ENCODE measurements at regions not wholly inside any gene's neighbourhood (a gene's known extent, or its start where the extent isn't known, plus 50 kb on each side); places are given as distances from the start of the nearest gene placed in this dataset.

- no peak overlapping the region for H3K9ac ChIP-seq (ENCODE audit: low read length)
- H3K79me2 ChIP-seq (ENCODE audit: insufficient read depth, low read length): no peaks in the 10 kb centered on the region
Measured at GRCh38 chr9:7567687-7568086, 231.9 kb downstream of the DMAC1 start.

GRCh38 chr9:7561527-7562080, 238.0 kb downstream of the DMAC1 start:
- H2AFZ ChIP-seq (ENCODE audit: low read depth, low read length, severe bottlenecking): no peak overlapping the region
- H3K79me2 ChIP-seq (ENCODE audit: insufficient read depth, low read length): no peaks in the 10 kb centered on the region

More at GRCh38 chr9:7567687-7568086, 231.9 kb downstream of the DMAC1 start:
- Histone ChIP-seq H3K4me2 (ENCODE audit: low read depth, low read length, poor library complexity, severe bottlenecking) (no peak overlapping the region), H4K20me1 (ENCODE audit: low read depth, low read length) (no peaks in the 10 kb centered on the region), H3K36me3 (ENCODE audit: low read length) (no peaks in the 10 kb centered on the region), H3K9me3 (ENCODE audit: insufficient read depth, low read length) (no peaks in the 10 kb centered on the region), H3K4me3 (ENCODE audit: insufficient read depth, low read length, poor library complexity, severe bottlenecking) (no peak overlapping the region), H2AFZ (ENCODE audit: low read depth, low read length, severe bottlenecking) (no peak overlapping the region), H3K27ac (ENCODE audit: low read depth, low read length) (no peak overlapping the region), H3K9me2 (replicated peaks; ENCODE audit: insufficient read depth, low read length) (no peaks in the 10 kb centered on the region), H3F3A (ENCODE audit: insufficient read depth) (no peaks in the 10 kb centered on the region), H3K27me3 (ENCODE audit: low read length) (no peaks in the 10 kb centered on the region)
- no peak for TF ChIP-seq CTCF (IDR thresholded peaks at IDR 0.05; ENCODE audit: insufficient read depth, low read length, poor library complexity, severe bottlenecking)
- no peak for TF ChIP-seq EZH2phosphoT487 (conservative IDR thresholded peaks at IDR 0.05; ENCODE audit: low read length)

GRCh38 chr9:7560669-7561305, 238.8 kb downstream of the DMAC1 start:
- no peak overlapping the region for H3K9ac ChIP-seq (ENCODE audit: low read length)
- H3K9me2 ChIP-seq (replicated peaks; ENCODE audit: insufficient read depth, low read length): no peaks in the 10 kb centered on the region
- H3F3A ChIP-seq (ENCODE audit: insufficient read depth): no peaks in the 10 kb centered on the region
- H2AFZ ChIP-seq (ENCODE audit: low read depth, low read length, severe bottlenecking): no peak overlapping the region
- H3K79me2 ChIP-seq (ENCODE audit: insufficient read depth, low read length): no peaks in the 10 kb centered on the region
- no peaks in the 10 kb centered on the region for H3K36me3 ChIP-seq (ENCODE audit: low read length)
- H3K27ac ChIP-seq (ENCODE audit: low read depth, low read length): no peak overlapping the region
- 0 out of 2 replicates have a peak, but pooled peaks cover 4% of the 10 kb centered on the region for H3K27me3 ChIP-seq (ENCODE audit: low read length)
- no peaks in the 10 kb centered on the region for H4K20me1 ChIP-seq (ENCODE audit: low read depth, low read length)
- no peaks in the 10 kb centered on the region for H3K9me3 ChIP-seq (ENCODE audit: insufficient read depth, low read length)
- no peak overlapping the region for H3K4me3 ChIP-seq (ENCODE audit: insufficient read depth, low read length, poor library complexity, severe bottlenecking)
- TF ChIP-seq CTCF (IDR thresholded peaks at IDR 0.05; ENCODE audit: insufficient read depth, low read length, poor library complexity, severe bottlenecking): no peak
- no peak for TF ChIP-seq EZH2phosphoT487 (conservative IDR thresholded peaks at IDR 0.05; ENCODE audit: low read length)
- no peak overlapping the region for H3K4me2 ChIP-seq (ENCODE audit: low read depth, low read length, poor library complexity, severe bottlenecking)

More at GRCh38 chr9:7561527-7562080, 238.0 kb downstream of the DMAC1 start:
- Histone ChIP-seq H4K20me1 (ENCODE audit: low read depth, low read length) (no peaks in the 10 kb centered on the region), H3K9me3 (ENCODE audit: insufficient read depth, low read length) (no peaks in the 10 kb centered on the region), H3K27ac (ENCODE audit: low read depth, low read length) (no peak overlapping the region), H3K9ac (ENCODE audit: low read length) (no peak overlapping the region), H3F3A (ENCODE audit: insufficient read depth) (no peaks in the 10 kb centered on the region), H3K4me3 (ENCODE audit: insufficient read depth, low read length, poor library complexity, severe bottlenecking) (no peak overlapping the region), H3K9me2 (replicated peaks; ENCODE audit: insufficient read depth, low read length) (no peaks in the 10 kb centered on the region), H3K36me3 (ENCODE audit: low read length) (no peaks in the 10 kb centered on the region), H3K27me3 (ENCODE audit: low read length) (0 out of 2 replicates have a peak, but pooled peaks cover 4% of the 10 kb centered on the region), H3K4me2 (ENCODE audit: low read depth, low read length, poor library complexity, severe bottlenecking) (no peak overlapping the region)
- TF ChIP-seq EZH2phosphoT487 (conservative IDR thresholded peaks at IDR 0.05; ENCODE audit: low read length) (no peak), CTCF (IDR thresholded peaks at IDR 0.05; ENCODE audit: insufficient read depth, low read length, poor library complexity, severe bottlenecking) (no peak)

Measured in SU-DHL-6 (cell line).